GM23338 (cell line): ENCODE measurements at regions not wholly inside any gene's neighbourhood (a gene's known extent, or its start where the extent isn't known, plus 50 kb on each side); places are given as distances from the start of the nearest gene placed in this dataset.

Experiments used
- ATAC-seq: fragments of 200-7000 bp; cut with Tn5 transposase; 3 replicates; pipeline ENCODE4 v1.9.1; 2020
- DNase-seq: peaks from one replicate; pipeline ENCODE4 v3.0.0-alpha.2; 2015; ENCODE audit warnings: low spot score
- H2AFZ ChIP-seq: fragments of 200-600 bp; sonication (generic); 2 replicates; pipeline ENCODE4 v1.8.0; 2016; ENCODE audit warnings: antibody characterized with exemption, mild to moderate bottlenecking, moderate library complexity
- H3F3A ChIP-seq: fragments of 200-600 bp; sonication (generic); replicated peaks from 2 replicates; pipeline ENCODE4 v1.8.0; 2017; ENCODE audit warnings: antibody characterized with exemption, mixed run types, low read depth
- H3K27ac ChIP-seq: fragments of 200-600 bp; sonication (generic); 2 replicates; pipeline ENCODE4 v1.6.1; 2016; ENCODE audit warnings: low read depth
- H3K27me3 ChIP-seq: fragments of 200-600 bp; sonication (generic); 2 replicates; pipeline ENCODE4 v1.8.0; 2016; ENCODE audit warnings: mild to moderate bottlenecking, mixed run types, moderate library complexity; ENCODE audit not compliant: insufficient read depth
- H3K36me3 ChIP-seq: fragments of 200-600 bp; sonication (generic); 2 replicates; pipeline ENCODE4 v1.8.0; 2016; ENCODE audit warnings: mild to moderate bottlenecking; ENCODE audit not compliant: insufficient read depth
- H3K4me1 ChIP-seq: fragments of 200-600 bp; sonication (generic); 2 replicates; pipeline ENCODE4 v1.8.0; 2016; ENCODE audit warnings: mild to moderate bottlenecking, moderate library complexity; ENCODE audit not compliant: insufficient read depth
- H3K4me2 ChIP-seq: fragments of 200-600 bp; sonication (generic); 2 replicates; pipeline ENCODE4 v1.7.1; 2017; ENCODE audit warnings: mixed run types
- H3K4me3 ChIP-seq: fragments of 200-600 bp; sonication (generic); 2 replicates; pipeline ENCODE4 v1.6.1; 2016; ENCODE audit warnings: mixed run types
- H3K79me2 ChIP-seq: fragments of 200-600 bp; sonication (generic); replicated peaks from 2 replicates; pipeline ENCODE4 v1.8.0; 2017; ENCODE audit warnings: mild to moderate bottlenecking; ENCODE audit not compliant: insufficient read depth
- H3K9me2 ChIP-seq: fragments of 200-600 bp; sonication (generic); 2 replicates; pipeline ENCODE4 v1.8.0; 2017; ENCODE audit not compliant: insufficient read depth
- H4K20me1 ChIP-seq: fragments of 200-600 bp; sonication (generic); replicated peaks from 2 replicates; pipeline ENCODE4 v1.8.0; 2017; ENCODE audit warnings: mild to moderate bottlenecking; ENCODE audit not compliant: insufficient read depth
- H3K27ac Mint-ChIP-seq: 2 replicates; pipeline ENCODE4 v1.8.0; 2020; ENCODE audit warnings: inconsistent platforms, mild to moderate bottlenecking, moderate library complexity, mixed read lengths
- H3K27me3 Mint-ChIP-seq: 3 replicates; pipeline ENCODE4 v1.8.0; 2022; ENCODE audit warnings: low read depth, mild to moderate bottlenecking, moderate library complexity, mixed read lengths, inconsistent platforms; ENCODE audit not compliant: insufficient read depth, poor library complexity
- H3K36me3 Mint-ChIP-seq: 3 replicates; pipeline ENCODE4 v1.8.0; 2021; ENCODE audit warnings: low read depth, mild to moderate bottlenecking, inconsistent platforms, moderate library complexity, mixed read lengths
- H3K4me1 Mint-ChIP-seq: 3 replicates; pipeline ENCODE4 v1.8.0; 2020; ENCODE audit warnings: mild to moderate bottlenecking, inconsistent platforms, mixed read lengths
- H3K4me3 Mint-ChIP-seq: 3 replicates; pipeline ENCODE4 v1.8.0; 2021; ENCODE audit warnings: moderate library complexity, mild to moderate bottlenecking, inconsistent platforms, mixed read lengths
- H3K9me3 Mint-ChIP-seq: 3 replicates; pipeline ENCODE4 v1.8.0; 2020; ENCODE audit warnings: moderate library complexity, mild to moderate bottlenecking, inconsistent platforms, mixed read lengths
- CREB1 ChIP-seq: fragments of 250-450 bp; sonication (Bioruptor Pico); IDR thresholded peaks from 2 replicates; pipeline ENCODE4 v1.5.0; 2020; ENCODE audit warnings: low read depth, mild to moderate bottlenecking, moderate library complexity
- ETS1 ChIP-seq: IDR thresholded peaks from 2 replicates; pipeline ENCODE4 v1.6.1; 2016; ENCODE audit warnings: antibody characterized with exemption
- EZH2phosphoT487 ChIP-seq: fragments of 200-600 bp; sonication (generic); IDR thresholded peaks from one replicate; pipeline ENCODE4 v1.8.1; 2018; ENCODE audit warnings: antibody characterized with exemption; ENCODE audit not compliant: unreplicated experiment
- POLR2AphosphoS5 ChIP-seq: IDR thresholded peaks from 2 replicates; pipeline ENCODE4 v1.6.1; 2016; ENCODE audit warnings: antibody characterized with exemption, low read depth
- ZNF114 ChIP-seq: fragments of 250-450 bp; sonication (Bioruptor Pico); IDR thresholded peaks from 2 replicates; pipeline ENCODE4 v1.5.0; 2020; ENCODE audit warnings: mild to moderate bottlenecking, moderate library complexity
- ZNF331 ChIP-seq: fragments of 250-450 bp; sonication (Bioruptor Pico); IDR thresholded peaks from 2 replicates; pipeline ENCODE4 v1.5.0; 2020; ENCODE audit warnings: low read depth, mild to moderate bottlenecking, moderate library complexity
- TF ChIP-seq, protein P1 (sequence below): fragments of 250-450 bp; sonication (Bioruptor Pico); IDR thresholded peaks from 2 replicates; pipeline ENCODE4 v1.5.0; 2020; ENCODE audit warnings: mild to moderate bottlenecking, moderate library complexity
- TF ChIP-seq, protein P2 (sequence below): IDR thresholded peaks from one replicate; pipeline ENCODE4 v1.6.1; 2018; ENCODE audit warnings: antibody characterized with exemption; ENCODE audit not compliant: unreplicated experiment

DNA sequence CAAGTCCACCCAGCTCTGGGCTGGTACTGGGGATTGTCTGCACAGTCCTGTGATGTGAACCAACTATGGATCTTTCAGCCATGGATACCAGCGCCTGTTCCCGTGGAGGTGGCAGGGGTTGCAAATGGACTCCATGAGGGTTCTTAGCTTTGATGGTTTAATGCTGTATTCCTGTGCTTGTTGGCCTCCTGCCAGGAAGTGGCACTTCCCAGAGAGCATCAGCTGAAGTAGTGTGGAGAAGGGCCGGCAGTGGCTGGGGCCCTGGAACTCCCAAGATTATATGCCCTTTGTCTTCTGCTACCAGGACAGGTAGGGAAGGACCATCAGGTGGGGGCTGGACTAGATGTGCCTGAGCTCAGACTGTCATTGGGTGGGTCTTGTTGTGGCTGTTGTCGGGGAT, 1104.8 kb upstream of the COX7C start (continued):
- TF ChIP-seq, protein P1, sequence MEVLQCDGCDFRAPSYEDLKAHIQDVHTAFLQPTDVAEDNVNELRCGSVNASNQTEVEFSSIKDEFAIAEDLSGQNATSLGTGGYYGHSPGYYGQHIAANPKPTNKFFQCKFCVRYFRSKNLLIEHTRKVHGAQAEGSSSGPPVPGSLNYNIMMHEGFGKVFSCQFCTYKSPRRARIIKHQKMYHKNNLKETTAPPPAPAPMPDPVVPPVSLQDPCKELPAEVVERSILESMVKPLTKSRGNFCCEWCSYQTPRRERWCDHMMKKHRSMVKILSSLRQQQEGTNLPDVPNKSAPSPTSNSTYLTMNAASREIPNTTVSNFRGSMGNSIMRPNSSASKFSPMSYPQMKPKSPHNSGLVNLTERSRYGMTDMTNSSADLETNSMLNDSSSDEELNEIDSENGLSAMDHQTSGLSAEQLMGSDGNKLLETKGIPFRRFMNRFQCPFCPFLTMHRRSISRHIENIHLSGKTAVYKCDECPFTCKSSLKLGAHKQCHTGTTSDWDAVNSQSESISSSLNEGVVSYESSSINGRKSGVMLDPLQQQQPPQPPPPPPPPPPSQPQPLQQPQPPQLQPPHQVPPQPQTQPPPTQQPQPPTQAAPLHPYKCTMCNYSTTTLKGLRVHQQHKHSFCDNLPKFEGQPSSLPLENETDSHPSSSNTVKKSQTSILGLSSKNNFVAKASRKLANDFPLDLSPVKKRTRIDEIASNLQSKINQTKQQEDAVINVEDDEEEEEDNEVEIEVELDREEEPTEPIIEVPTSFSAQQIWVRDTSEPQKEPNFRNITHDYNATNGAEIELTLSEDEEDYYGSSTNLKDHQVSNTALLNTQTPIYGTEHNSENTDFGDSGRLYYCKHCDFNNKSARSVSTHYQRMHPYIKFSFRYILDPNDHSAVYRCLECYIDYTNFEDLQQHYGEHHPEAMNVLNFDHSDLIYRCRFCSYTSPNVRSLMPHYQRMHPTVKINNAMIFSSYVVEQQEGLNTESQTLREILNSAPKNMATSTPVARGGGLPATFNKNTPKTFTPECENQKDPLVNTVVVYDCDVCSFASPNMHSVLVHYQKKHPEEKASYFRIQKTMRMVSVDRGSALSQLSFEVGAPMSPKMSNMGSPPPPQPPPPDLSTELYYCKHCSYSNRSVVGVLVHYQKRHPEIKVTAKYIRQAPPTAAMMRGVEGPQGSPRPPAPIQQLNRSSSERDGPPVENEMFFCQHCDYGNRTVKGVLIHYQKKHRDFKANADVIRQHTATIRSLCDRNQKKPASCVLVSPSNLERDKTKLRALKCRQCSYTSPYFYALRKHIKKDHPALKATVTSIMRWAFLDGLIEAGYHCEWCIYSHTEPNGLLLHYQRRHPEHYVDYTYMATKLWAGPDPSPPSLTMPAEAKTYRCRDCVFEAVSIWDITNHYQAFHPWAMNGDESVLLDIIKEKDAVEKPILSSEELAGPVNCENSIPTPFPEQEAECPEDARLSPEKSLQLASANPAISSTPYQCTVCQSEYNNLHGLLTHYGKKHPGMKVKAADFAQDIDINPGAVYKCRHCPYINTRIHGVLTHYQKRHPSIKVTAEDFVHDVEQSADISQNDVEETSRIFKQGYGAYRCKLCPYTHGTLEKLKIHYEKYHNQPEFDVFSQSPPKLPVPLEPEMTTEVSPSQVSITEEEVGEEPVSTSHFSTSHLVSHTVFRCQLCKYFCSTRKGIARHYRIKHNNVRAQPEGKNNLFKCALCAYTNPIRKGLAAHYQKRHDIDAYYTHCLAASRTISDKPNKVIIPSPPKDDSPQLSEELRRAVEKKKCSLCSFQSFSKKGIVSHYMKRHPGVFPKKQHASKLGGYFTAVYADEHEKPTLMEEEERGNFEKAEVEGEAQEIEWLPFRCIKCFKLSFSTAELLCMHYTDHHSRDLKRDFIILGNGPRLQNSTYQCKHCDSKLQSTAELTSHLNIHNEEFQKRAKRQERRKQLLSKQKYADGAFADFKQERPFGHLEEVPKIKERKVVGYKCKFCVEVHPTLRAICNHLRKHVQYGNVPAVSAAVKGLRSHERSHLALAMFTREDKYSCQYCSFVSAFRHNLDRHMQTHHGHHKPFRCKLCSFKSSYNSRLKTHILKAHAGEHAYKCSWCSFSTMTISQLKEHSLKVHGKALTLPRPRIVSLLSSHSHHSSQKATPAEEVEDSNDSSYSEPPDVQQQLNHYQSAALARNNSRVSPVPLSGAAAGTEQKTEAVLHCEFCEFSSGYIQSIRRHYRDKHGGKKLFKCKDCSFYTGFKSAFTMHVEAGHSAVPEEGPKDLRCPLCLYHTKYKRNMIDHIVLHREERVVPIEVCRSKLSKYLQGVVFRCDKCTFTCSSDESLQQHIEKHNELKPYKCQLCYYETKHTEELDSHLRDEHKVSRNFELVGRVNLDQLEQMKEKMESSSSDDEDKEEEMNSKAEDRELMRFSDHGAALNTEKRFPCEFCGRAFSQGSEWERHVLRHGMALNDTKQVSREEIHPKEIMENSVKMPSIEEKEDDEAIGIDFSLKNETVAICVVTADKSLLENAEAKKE (CRISPR knock-in tag), result no peak
- no peak for TF ChIP-seq ZNF114 (CRISPR knock-in tag)
- no peak for TF ChIP-seq POLR2AphosphoS5

GRCh38 chr5:85515588-85515987, 1102.2 kb upstream of the COX7C start:
- no peak for TF ChIP-seq EZH2phosphoT487
- TF ChIP-seq POLR2AphosphoS5, result no peak
- no peaks in the 10 kb centered on the region for H3K4me1 Mint-ChIP-seq
- Histone ChIP-seq H3F3A (no peaks in the 10 kb centered on the region), H3K36me3 (no peaks in the 10 kb centered on the region), H3K27me3 (no peaks in the 10 kb centered on the region), H4K20me1 (no peaks in the 10 kb centered on the region), H3K79me2 (no peaks in the 10 kb centered on the region), H3K27ac (no peak overlapping the region), H2AFZ (peak overlapping the region; percentile 81; the same call in 1 of the 2 replicates), H3K4me1 (no peaks in the 10 kb centered on the region), H3K4me2 (no peak overlapping the region), H3K4me3 (no peak overlapping the region), H3K9me2 (peaks cover 4% of the 10 kb centered on the region)
- DNase-seq (no peak), ATAC-seq (no peak)
- no peak overlapping the region for H3K27ac Mint-ChIP-seq
- peaks cover 28% of the 10 kb centered on the region for H3K36me3 Mint-ChIP-seq
- no peak overlapping the region for H3K4me3 Mint-ChIP-seq
- H3K27me3 Mint-ChIP-seq, result no peaks in the 10 kb centered on the region
- peaks cover 32% of the 10 kb centered on the region for H3K9me3 Mint-ChIP-seq

- Mint-ChIP-seq H3K9me3 (peaks cover 17% of the 10 kb centered on the region; the same call in 2 of the 3 replicates), H3K4me1 (no peaks in the 10 kb centered on the region), H3K4me3 (no peak overlapping the region), H3K27ac (no peak overlapping the region), H3K36me3 (peaks cover 17% of the 10 kb centered on the region), H3K27me3 (no peaks in the 10 kb centered on the region)
- Histone ChIP-seq H3K27ac (no peak overlapping the region), H3K9me2 (peaks cover 4% of the 10 kb centered on the region; the same call in 1 of the 2 replicates), H3K79me2 (no peaks in the 10 kb centered on the region), H3F3A (no peaks in the 10 kb centered on the region), H3K4me1 (no peaks in the 10 kb centered on the region), H2AFZ (no peak overlapping the region), H3K4me3 (no peak overlapping the region), H3K4me2 (no peak overlapping the region), H3K27me3 (no peaks in the 10 kb centered on the region), H4K20me1 (no peaks in the 10 kb centered on the region), H3K36me3 (no peaks in the 10 kb centered on the region)
- DNase-seq (no peak), ATAC-seq (no peak)
- no peak for TF ChIP-seq ZNF331 (CRISPR knock-in tag)
- TF ChIP-seq CREB1 (CRISPR knock-in tag), result no peak
- TF ChIP-seq, protein P2, sequence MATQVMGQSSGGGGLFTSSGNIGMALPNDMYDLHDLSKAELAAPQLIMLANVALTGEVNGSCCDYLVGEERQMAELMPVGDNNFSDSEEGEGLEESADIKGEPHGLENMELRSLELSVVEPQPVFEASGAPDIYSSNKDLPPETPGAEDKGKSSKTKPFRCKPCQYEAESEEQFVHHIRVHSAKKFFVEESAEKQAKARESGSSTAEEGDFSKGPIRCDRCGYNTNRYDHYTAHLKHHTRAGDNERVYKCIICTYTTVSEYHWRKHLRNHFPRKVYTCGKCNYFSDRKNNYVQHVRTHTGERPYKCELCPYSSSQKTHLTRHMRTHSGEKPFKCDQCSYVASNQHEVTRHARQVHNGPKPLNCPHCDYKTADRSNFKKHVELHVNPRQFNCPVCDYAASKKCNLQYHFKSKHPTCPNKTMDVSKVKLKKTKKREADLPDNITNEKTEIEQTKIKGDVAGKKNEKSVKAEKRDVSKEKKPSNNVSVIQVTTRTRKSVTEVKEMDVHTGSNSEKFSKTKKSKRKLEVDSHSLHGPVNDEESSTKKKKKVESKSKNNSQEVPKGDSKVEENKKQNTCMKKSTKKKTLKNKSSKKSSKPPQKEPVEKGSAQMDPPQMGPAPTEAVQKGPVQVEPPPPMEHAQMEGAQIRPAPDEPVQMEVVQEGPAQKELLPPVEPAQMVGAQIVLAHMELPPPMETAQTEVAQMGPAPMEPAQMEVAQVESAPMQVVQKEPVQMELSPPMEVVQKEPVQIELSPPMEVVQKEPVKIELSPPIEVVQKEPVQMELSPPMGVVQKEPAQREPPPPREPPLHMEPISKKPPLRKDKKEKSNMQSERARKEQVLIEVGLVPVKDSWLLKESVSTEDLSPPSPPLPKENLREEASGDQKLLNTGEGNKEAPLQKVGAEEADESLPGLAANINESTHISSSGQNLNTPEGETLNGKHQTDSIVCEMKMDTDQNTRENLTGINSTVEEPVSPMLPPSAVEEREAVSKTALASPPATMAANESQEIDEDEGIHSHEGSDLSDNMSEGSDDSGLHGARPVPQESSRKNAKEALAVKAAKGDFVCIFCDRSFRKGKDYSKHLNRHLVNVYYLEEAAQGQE, result no peak
- no peak for TF ChIP-seq ETS1
These were observed 1100.4 kb upstream of the COX7C start for GRCh38 chr5:85517386-85517785.
